Cardiac muscle cell (in vitro differentiated cells and primary cell): ENCODE measurements at regions not wholly inside any gene's neighbourhood (a gene's known extent, or its start where the extent isn't known, plus 50 kb on each side); places are given as distances from the start of the nearest gene placed in this dataset.

Experiments
- DNase-seq, 2 donors: peaks; one replicate each; pipeline versions ENCODE4 v3.0.0 to v3.0.0-alpha.2; 2010 to 2017; ENCODE audit warnings: low read depth in 1 of 2, low spot score in 1 of 2
- H3K27ac ChIP-seq: fragments of 200-600 bp; sonication (generic); 2 replicates; pipeline ENCODE4 v1.5.1; 2016
- H3K27me3 ChIP-seq: fragments of 200-600 bp; sonication (generic); 2 replicates; pipeline ENCODE4 v1.6.0; 2016; ENCODE audit warnings: control low read depth
- H3K36me3 ChIP-seq: fragments of 200-600 bp; sonication (generic); 2 replicates; pipeline ENCODE4 v1.5.1; 2016; ENCODE audit warnings: control low read depth
- H3K4me1 ChIP-seq: fragments of 200-600 bp; sonication (generic); 2 replicates; pipeline ENCODE4 v1.8.1; 2017; ENCODE audit warnings: low read depth, mild to moderate bottlenecking, mixed run types
- H3K4me3 ChIP-seq: fragments of 200-600 bp; sonication (generic); 2 replicates; pipeline ENCODE4 v1.5.1; 2016; ENCODE audit warnings: mild to moderate bottlenecking
- H3K9me3 ChIP-seq: fragments of 200-600 bp; sonication (generic); 2 replicates; pipeline ENCODE4 v1.5.1; 2017; ENCODE audit warnings: low read depth, mild to moderate bottlenecking, control low read depth
- CTCF ChIP-seq: IDR thresholded peaks from 2 replicates; pipeline ENCODE4 v1.5.1; 2012; ENCODE audit warnings: low read depth, mild to moderate bottlenecking, low read length

GRCh38 chr1:25104932-25105561 lies 127.3 kb downstream of the SYF2 start:
- no peaks in the 10 kb centered on the region for H3K4me1 ChIP-seq
- H3K27me3 ChIP-seq, result no peaks in the 10 kb centered on the region
- TF ChIP-seq CTCF, result no peak
- H3K9me3 ChIP-seq, result no peaks in the 10 kb centered on the region
- DNase-seq, result no peak
- H3K27ac ChIP-seq, result no peak overlapping the region
- H3K4me3 ChIP-seq, result no peak overlapping the region
- no peaks in the 10 kb centered on the region for H3K36me3 ChIP-seq

GRCh38 chr1:25103164-25103795 lies 129.0 kb downstream of the SYF2 start:
- Histone ChIP-seq H3K4me3 (no peak overlapping the region), H3K27me3 (no peaks in the 10 kb centered on the region)

GRCh38 chr1:25100151-25100833 lies 132.0 kb downstream of the SYF2 start:
- H3K27me3 ChIP-seq, result no peaks in the 10 kb centered on the region
- no peak overlapping the region for H3K27ac ChIP-seq
- H3K36me3 ChIP-seq, result no peaks in the 10 kb centered on the region
- no peaks in the 10 kb centered on the region for H3K9me3 ChIP-seq
- H3K4me1 ChIP-seq, result no peaks in the 10 kb centered on the region
- DNase-seq, result no peak
- TF ChIP-seq CTCF, result no peak
- no peak overlapping the region for H3K4me3 ChIP-seq

More at GRCh38 chr1:25103164-25103795, 129.0 kb downstream of the SYF2 start:
- DNase-seq, result no peak
- H3K9me3 ChIP-seq, result no peaks in the 10 kb centered on the region
- TF ChIP-seq CTCF, result no peak
- no peaks in the 10 kb centered on the region for H3K4me1 ChIP-seq
- no peak overlapping the region for H3K27ac ChIP-seq
- H3K36me3 ChIP-seq, result no peaks in the 10 kb centered on the region

DNA sequence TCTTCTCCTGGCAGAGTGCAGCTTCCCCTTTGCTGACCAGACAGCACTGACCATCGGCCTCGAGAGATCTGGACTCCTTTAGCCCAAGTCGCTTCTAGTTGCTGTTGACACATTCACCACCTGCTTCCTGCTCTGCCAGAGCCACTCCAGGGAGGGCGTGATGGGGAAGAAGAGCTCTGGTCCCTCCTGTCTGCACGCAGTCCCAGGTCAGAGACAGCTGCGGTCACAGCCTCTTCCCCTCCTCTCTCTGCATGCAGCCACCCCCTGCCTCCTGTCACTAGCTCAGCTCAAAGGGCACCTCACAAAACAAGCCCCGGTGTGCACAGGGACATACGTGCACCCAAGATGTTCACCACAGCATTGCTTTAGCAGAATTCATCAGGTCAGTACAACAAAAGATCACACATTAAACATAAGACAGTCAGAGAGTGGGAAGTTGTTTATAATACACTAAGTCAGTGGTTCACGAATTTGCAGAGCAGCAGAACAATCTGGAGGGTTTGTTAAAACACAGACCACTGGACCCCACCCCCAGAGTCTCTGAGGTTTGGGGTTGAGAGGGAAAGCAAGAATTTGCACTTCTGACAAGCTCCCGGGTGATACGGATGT lies 132.9 kb downstream of the SYF2 start:
- no peak overlapping the region for H3K27ac ChIP-seq
- H3K4me3 ChIP-seq, result no peak overlapping the region
- TF ChIP-seq CTCF, result no peak
- no peaks in the 10 kb centered on the region for H3K9me3 ChIP-seq
- no peaks in the 10 kb centered on the region for H3K4me1 ChIP-seq
- H3K27me3 ChIP-seq, result no peaks in the 10 kb centered on the region
- DNase-seq, result no peak
- no peaks in the 10 kb centered on the region for H3K36me3 ChIP-seq

- Histone ChIP-seq H3K36me3 (no peaks in the 10 kb centered on the region), H3K27me3 (no peaks in the 10 kb centered on the region), H3K9me3 (no peaks in the 10 kb centered on the region), H3K4me1 (no peaks in the 10 kb centered on the region), H3K27ac (no peak overlapping the region), H3K4me3 (no peak overlapping the region)
- TF ChIP-seq CTCF, result no peak
- no peak for DNase-seq
These were observed 133.6 kb downstream of the SYF2 start for GRCh38 chr1:25098717-25099116.
